GM19035 (cell line): ENCODE measurements at regions not wholly inside any gene's neighbourhood (a gene's known extent, or its start where the extent isn't known, plus 50 kb on each side); places are given as distances from the start of the nearest gene placed in this dataset.
A peak's percentile ranks its signal among the peaks of the same experiment; 100 is the strongest.
"Not testable (repeated sequence)": the region's sequence is repeated elsewhere in the genome, so short reads cannot be mapped to it uniquely, and the experiment has no call there.

Experiments used
- ATAC-seq: cut with Tn5 transposase; IDR thresholded peaks from one replicate; pipeline ENCODE4 v1.9.1; 2021; ENCODE audit not compliant: unreplicated experiment

- no peak for ATAC-seq
These were observed 343.7 kb downstream of the SPRY2 start for GRCh38 chr13:79997244-79997643.

DNA sequence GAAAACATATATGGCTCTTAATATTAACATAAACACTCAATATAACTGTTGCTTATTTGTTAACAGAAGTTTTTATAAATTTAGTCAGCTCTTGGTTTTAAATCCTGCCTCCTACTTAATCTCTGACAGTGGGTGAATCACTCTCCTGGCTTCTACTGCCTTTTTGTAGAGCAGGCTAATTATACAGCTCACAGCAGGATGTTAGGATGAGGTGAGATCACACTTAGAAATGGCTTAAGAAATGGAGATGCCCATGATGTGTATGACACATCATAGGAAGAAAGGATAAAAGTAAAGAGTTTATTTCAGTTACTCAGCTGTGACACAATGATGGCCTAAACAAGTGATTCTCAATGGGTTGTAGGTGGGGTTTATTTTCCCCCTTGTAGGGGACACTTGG is 345.6 kb downstream of the SPRY2 start:
- ATAC-seq = no peak

GRCh38 chr13:79992111-79992510 is 348.8 kb downstream of the SPRY2 start:
- ATAC-seq = no peak

- ATAC-seq = no peak
These were observed 350.9 kb downstream of the SPRY2 start for GRCh38 chr13:79990048-79990447.

GRCh38 chr13:79989217-79989661 is 351.7 kb downstream of the SPRY2 start:
- ATAC-seq = no peak

DNA sequence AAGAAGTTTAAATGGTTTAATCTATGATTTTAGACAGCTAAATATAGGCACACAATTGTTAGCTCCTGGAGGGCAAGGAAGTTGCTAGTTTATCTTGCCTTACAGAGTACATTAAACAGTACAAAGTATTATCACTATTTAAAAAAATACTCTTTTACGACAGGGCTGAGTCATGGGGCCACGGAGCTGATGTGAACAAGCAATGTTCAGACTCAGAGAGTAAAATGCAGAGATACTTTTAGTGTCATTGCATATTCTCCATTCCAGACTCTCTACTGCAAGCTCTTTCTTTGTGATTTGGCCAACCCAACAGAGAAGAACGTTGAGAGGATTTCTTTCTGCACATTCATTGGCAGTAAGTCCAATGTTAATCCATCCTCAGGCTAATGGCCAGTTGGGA is 352.4 kb downstream of the SPRY2 start:
- no peak for ATAC-seq

GRCh38 chr13:79987761-79988160 is 353.2 kb downstream of the SPRY2 start:
- ATAC-seq = no peak

DNA sequence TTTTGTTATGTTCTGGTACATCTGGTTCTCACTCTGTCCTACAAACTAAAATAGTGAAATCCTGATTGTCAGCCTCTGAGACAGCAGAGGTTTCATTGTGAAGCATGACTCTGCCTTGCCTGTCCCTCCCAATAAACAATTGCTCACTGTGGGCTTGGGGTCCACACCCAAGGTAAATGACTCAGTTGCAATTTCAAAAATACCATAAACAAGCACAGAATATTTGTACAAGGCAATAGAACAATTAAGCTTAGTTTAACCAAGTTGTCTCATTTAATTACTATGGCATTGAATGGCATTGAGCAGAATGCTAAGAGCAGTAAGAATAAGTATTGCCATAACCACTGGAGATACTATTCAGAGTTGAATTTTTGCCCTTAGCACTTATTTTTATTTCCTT is 353.6 kb downstream of the SPRY2 start:
- ATAC-seq = no peak

DNA sequence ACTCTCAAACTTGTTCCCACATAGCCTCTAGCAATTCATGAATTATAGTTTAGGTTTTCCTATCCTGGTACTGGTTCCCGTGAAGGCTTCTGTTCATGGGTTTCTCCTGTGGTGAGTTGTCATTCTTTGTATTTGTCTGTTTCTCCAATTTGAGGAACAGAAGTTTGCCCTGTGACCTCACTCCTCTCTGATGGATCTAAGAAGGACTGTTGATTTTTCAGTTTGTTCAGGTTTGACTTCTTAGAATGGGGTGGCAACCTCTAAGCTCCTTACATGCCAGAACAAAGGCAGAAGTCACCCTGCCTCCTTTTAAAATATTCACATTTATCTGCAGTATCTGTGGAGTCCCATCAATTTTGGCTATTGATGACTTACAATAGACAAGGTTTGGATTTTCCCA is 354.0 kb downstream of the SPRY2 start:
- ATAC-seq = no peak

DNA sequence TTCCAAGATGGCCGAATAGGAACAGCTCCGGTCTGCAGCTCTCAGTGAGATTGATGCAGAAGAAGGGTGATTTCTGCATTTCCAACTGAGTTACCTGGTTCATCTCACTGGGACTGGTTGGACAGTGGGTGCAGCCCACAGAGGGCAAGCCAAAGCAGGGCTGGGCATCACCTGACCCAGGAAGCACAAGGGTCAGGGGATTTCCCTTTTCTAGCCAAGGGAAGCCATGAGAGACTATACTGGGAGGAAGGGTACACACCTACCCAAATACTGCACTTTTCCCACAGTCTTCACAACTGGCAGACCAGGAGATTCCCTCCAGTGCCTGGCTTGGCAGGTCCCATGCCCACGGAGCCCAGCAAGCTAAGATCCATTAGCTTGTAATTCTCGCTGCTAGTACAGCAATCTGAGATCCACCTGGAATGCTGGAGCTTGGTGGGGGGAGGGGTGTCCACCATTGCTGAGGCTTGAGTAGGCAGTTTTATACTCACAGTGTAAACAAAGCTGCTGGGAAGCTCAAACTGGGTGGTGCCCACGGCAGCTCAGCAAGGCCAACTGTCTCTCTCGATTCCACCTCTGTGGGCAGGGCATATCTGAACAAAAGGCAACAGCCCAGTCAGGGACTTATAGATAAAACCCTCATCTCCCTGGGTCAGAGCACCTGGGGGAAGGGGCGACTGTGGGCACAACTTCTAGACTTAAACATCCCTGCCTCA is 365.8 kb downstream of the SPRY2 start:
- ATAC-seq = not testable (repeated sequence)

GRCh38 chr13:79973533-79973963 is 367.4 kb downstream of the SPRY2 start:
- peak; percentile 72 for ATAC-seq

DNA sequence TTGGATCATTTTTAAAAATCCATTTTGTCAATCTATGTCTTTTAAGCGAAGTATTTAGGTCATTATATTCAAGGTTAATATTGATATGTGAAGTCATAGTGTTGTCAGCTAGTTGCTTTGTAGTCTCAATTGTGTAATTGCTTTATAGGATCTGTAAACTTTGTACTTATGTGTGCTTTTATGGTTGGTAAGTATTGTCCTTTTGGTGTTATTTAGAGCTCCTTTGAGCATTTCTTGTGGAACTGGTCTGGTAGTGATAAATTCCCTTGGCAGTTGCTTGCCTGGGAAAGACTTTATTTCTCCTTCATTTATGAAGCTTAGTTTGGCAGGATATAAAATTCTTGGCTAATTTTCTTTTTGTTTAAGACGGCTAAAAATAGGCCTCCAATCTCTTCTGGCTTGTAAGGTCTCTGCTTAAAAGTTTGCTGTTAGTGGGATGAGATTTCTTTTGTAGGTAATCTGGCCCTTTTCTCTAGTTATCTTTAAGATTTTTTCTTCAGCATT is 368.8 kb downstream of the SPRY2 start:
- no peak for ATAC-seq

GRCh38 chr13:79966493-79966895 is 374.4 kb downstream of the SPRY2 start:
- ATAC-seq = no peak

- no peak for ATAC-seq
These were observed 374.9 kb downstream of the SPRY2 start for GRCh38 chr13:79966059-79966458.

DNA sequence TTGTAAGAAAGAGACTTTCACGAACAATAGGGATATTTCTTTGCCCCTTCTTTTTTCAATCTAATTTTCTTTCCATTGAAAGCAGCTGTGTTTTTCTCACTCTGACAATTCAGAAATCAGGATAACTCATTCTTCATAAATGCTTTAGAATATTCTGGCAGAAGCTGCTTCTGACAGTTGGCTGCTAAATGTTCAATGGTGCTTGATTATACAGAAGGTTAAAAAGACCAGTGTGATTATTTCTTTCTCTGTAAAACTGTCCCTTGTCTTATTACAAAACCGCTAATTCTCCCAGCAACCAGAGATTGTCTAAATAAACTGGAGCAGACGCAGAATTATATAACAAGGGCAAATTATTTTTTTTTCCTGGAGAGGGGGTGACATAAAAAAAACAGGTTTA is 394.4 kb downstream of the SPRY2 start:
- ATAC-seq = no peak

DNA sequence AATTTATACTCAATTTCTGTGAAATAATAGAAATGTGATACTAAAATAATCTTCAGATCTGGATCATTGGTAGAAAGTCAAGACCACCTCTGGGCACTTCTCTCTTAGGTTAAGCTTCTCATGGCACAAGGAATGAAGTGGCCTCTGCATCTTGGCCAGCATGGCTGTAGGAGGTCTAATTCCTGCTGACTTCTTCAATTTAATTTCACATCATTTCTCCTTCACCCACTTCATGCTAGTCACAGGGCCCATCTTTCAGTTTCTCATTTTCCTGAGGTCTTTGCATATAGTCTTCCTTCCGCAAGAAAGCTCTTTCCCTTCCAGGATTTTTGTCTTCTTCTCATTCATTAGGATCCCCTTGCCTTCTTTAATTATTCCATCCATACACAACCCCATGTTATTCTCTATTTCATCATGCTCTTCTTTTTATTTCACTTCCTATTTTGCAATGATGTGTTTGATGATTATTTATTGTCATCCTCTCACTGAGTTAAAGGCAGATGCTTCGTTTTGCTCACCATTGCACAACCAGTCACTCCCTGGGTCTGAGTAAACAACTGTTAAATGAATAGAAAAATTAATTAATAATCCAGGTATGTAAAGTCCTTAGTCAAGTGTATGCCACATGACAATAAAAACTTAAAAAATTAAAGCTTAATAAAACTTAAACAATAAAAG is 397.4 kb downstream of the SPRY2 start:
- ATAC-seq = no peak

DNA sequence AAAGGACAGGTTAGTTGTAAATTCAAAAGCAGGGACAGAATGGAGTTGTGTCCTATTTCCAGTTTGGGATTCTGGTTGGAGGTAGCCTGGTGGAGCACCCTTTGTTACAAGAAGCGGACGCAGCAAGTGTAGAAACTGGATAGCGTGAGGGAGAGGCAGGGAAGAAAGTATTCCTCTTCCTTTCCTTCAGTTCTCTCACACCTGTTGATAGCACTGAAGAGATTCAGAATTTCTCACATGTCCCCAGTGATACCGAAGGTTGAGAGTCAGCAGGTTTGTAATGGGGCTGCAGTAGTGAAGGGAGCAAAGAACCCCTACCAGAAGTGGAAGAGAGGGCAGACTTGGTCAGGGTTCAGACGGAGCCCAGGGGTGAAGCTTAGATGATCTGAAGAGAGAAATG is 399.2 kb downstream of the SPRY2 start:
- no peak for ATAC-seq

- ATAC-seq = no peak
These were observed 401.2 kb downstream of the SPRY2 start for GRCh38 chr13:79939689-79940088.

- no peak for ATAC-seq
These were observed 403.1 kb downstream of the SPRY2 start for GRCh38 chr13:79937771-79938216.

GRCh38 chr13:79937311-79937710 is 403.6 kb downstream of the SPRY2 start:
- no peak for ATAC-seq

DNA sequence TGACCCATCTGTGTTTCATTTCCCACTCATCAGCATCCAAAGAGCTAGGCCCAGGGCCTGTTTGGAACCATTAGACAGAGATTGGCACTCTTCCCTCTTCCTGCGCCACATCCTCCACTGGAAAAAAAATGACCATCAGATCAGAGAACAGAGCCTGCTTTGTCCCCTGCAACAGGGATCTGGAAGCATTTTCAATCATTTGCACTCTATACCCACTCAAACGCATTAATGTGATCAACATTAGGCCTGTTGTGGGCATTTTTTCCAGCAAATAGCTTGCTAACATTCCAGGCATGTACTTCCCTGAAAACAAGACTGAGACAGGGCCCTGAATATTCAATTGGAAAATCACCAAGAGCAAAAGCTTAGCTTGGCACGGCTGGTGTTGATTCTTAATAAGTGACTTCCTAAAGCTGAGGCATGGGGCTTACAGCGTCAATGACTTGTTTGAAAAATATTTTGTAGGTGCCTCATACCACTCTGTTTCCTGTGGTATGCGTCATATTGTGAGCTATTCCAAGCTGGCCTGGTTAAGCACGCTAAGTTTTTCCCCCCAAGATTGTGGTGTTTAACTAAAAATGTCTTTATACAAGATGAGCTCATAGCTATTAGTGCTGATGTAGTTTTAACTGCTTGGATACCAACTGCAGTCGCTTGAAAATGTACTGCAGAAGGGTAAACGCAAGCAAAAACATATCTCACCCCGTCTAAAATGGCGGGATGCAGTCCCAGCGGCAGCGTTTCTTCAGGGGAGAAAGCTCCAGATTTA is 404.4 kb downstream of the SPRY2 start:
- ATAC-seq = no peak

DNA sequence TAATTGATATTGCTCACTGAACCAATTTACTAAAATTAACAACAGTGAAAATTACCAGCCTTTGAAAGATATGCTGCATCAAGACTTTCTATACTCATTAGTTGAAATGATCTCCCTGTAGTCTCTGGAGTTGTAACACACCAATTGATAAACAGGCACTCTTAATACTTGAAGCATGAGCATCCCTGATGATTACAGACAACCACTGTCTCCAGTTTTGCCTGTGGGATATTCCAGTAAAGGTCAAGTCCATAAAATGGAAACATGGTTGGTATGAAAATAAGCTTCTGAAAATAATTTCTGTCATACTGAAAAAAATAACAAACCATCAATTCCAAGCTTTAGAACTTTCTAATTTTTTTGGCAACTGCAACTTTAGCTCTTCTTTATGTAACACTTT is 405.8 kb downstream of the SPRY2 start:
- no peak for ATAC-seq
